Kidney epithelial cell (primary cell): ENCODE measurements at regions not wholly inside any gene's neighbourhood (a gene's known extent, or its start where the extent isn't known, plus 50 kb on each side); places are given as distances from the start of the nearest gene placed in this dataset.

Experiments used
- DNase-seq: peaks from one replicate; pipeline ENCODE4 v3.0.0-alpha.2; 2010; ENCODE audit warnings: low read depth
- H3K27me3 ChIP-seq: 2 replicates; pipeline ENCODE4 v1.6.0; 2011; ENCODE audit warnings: low read length; ENCODE audit not compliant: control insufficient read depth, insufficient read depth
- H3K36me3 ChIP-seq: 2 replicates; pipeline ENCODE4 v1.5.1; 2011; ENCODE audit warnings: low read length; ENCODE audit not compliant: control insufficient read depth, insufficient read depth
- H3K4me3 ChIP-seq: 2 replicates; pipeline ENCODE4 v1.5.1; 2011; ENCODE audit warnings: low read depth, mild to moderate bottlenecking, control low read depth, low read length
- TF ChIP-seq, protein P1 (sequence below): IDR thresholded peaks from 2 replicates; pipeline ENCODE4 v1.5.1; 2011; ENCODE audit warnings: mild to moderate bottlenecking, moderate library complexity, low read length, control low read depth, inconsistent platforms; ENCODE audit not compliant: insufficient read depth, poor library complexity, severe bottlenecking

- H3K36me3 ChIP-seq: no peaks in the 10 kb centered on the region
- H3K27me3 ChIP-seq: no peaks in the 10 kb centered on the region
- no peak overlapping the region for H3K4me3 ChIP-seq
- DNase-seq: no peak
- TF ChIP-seq, protein P1, sequence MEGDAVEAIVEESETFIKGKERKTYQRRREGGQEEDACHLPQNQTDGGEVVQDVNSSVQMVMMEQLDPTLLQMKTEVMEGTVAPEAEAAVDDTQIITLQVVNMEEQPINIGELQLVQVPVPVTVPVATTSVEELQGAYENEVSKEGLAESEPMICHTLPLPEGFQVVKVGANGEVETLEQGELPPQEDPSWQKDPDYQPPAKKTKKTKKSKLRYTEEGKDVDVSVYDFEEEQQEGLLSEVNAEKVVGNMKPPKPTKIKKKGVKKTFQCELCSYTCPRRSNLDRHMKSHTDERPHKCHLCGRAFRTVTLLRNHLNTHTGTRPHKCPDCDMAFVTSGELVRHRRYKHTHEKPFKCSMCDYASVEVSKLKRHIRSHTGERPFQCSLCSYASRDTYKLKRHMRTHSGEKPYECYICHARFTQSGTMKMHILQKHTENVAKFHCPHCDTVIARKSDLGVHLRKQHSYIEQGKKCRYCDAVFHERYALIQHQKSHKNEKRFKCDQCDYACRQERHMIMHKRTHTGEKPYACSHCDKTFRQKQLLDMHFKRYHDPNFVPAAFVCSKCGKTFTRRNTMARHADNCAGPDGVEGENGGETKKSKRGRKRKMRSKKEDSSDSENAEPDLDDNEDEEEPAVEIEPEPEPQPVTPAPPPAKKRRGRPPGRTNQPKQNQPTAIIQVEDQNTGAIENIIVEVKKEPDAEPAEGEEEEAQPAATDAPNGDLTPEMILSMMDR: no peak
Measured at GRCh38 chr7:46663025-46663424, 742.0 kb upstream of the IGFBP3 start.

DNA sequence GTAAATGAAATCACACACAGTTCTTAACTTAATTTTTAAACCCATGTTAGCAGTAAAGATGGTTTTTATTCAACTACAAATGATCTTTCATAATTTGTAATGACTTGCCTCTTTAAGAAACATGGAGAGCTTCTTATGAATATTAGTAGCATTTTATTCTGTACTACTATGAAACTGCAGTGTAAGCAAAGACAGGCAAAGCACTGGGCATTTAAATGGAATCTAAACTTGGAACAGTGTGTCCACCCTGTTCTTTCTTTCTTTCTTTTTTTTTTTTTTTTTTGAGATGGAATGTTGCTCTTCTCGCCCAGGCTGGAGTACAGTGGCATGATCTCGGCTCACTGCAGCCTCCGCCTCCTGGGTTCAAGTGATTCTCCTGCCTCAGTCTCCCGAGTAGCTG, 740.4 kb upstream of the IGFBP3 start:
- H3K4me3 ChIP-seq: no peak overlapping the region
- DNase-seq: no peak
- no peaks in the 10 kb centered on the region for H3K27me3 ChIP-seq
- TF ChIP-seq, protein P1: no peak
- H3K36me3 ChIP-seq: no peaks in the 10 kb centered on the region

DNA sequence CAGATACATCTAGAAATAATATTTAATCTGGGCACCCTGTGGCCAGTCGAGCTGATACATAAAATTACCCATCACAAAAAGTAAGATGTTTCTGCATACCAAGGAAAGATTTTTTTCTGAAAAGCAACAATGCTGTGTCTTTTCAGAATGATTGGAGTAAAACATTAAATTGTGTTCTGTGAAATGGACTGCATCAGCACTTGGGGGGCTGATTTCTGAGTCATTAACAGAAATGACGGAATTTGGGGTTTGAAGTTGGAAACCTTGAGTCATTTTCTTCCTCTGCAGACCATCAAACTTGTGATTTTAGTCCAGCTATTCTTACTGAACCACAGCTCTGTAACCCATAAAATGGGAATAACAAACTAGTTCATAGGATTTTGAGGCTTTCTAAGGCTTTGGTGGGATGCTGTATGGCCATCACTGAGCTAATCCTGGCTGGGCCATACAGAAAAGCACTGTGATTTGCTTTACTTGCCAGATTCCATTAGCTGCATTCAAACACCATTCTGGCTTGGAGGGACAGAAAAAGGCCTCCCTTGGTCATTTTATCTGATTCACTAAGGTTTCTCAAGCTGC, 739.4 kb upstream of the IGFBP3 start:
- no peaks in the 10 kb centered on the region for H3K27me3 ChIP-seq
- peak; percentile 79 for DNase-seq
- TF ChIP-seq, protein P1: no peak
- no peak overlapping the region for H3K4me3 ChIP-seq
- no peaks in the 10 kb centered on the region for H3K36me3 ChIP-seq

DNA sequence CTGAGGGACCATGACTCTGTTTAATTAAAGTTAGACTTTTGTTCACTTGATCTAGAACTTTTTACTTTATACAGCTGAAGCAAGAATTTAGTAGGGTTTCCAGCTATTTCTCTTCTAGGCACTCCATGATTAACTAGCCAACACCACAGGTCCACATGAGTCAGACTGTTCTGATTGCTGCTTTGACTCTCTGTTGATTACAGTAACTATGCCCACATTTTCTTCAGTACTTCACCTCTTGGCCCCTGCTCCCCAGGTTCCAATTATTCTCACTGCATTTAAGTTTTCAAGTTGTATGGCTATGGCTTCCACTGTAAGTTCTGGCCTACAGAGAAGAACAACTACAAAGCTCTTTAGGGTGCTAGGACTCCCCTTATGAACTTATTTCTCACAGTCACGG, 737.2 kb upstream of the IGFBP3 start:
- Histone ChIP-seq H3K4me3 (no peak overlapping the region), H3K27me3 (no peaks in the 10 kb centered on the region), H3K36me3 (no peaks in the 10 kb centered on the region)
- TF ChIP-seq, protein P1: no peak
- no peak for DNase-seq

DNA sequence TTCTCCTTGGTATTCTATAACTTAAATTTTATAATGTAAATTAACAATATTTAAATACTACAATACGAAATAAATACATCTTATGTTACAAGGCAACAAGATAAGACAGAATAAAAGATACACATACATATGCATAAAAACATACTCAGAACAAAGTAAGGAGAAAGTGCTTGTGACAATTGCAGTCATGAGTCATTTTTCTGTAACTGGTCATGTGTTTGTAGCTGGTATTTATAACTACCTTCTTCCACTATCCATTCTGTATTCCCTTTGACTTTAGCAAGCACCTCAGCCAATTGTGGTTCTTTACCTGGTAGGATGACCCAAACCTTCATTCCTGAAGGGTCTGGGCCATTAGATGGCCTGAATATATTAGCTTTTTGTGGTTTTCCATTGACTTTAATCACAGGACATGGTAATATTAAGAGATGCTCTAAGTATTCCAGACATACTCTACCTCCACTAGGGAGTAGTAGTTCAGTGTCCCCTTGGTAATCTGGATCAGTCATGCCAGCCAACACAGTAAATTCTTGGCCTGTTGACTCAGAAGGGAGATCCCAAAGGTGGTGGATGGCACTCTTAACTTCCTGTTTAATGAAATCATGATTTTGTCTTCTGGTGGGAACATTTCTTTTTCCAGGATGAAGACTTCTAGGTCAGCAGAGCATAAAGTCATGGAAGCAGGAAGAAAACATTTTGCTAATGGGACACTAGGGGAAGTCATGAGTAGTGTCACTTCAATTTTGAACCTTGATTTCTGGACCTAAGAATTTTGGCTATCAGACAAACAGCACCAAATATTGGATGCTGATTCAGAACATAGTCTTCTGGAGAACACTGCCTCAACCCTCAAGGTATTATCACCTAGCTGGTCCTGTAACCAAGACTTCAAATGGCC, 733.7 kb upstream of the IGFBP3 start:
- Histone ChIP-seq H3K27me3 (no peaks in the 10 kb centered on the region), H3K4me3 (no peak overlapping the region), H3K36me3 (no peaks in the 10 kb centered on the region)
- peak; percentile 63 for DNase-seq
- TF ChIP-seq, protein P1: peak; percentile 11

GRCh38 chr7:46653848-46654247, 732.8 kb upstream of the IGFBP3 start:
- no peak overlapping the region for H3K4me3 ChIP-seq

More at GRCh38 chr7:46653848-46654247, 732.8 kb upstream of the IGFBP3 start:
- no peaks in the 10 kb centered on the region for H3K27me3 ChIP-seq
- DNase-seq: no peak
- no peaks in the 10 kb centered on the region for H3K36me3 ChIP-seq
- TF ChIP-seq, protein P1: no peak
